ENCODE measurements at regions not wholly inside any gene's neighbourhood (a gene's known extent, or its start where the extent isn't known, plus 50 kb on each side); places are given as distances from the start of the nearest gene placed in this dataset.
A peak's percentile ranks its signal among the peaks of the same experiment; 100 is the strongest.
"Not testable (repeated sequence)": the region's sequence is repeated elsewhere in the genome, so short reads cannot be mapped to it uniquely, and the experiment has no call there.

GRCh38 chr7:65621580-65622201 is 248.0 kb downstream of the ZNF92 start:
- TF ChIP-seq CTCF (IDR thresholded peaks at IDR 0.05): peak in 3 of 5 experiments; percentile 44 to 55 (median 54)
- H3K4me1 ChIP-seq; H3K27ac ChIP-seq; H3K36me3 ChIP-seq; H3K4me3 ChIP-seq; intact Hi-C loops (cut with DNase I; ENCODE audit: low total_unique reads); in situ Hi-C loops (cut with MboI; ENCODE audit: low pct_ligation_motif_present in 1 of 4, low pct_unique_long_range_greater_than_20kb in 1 of 4, low sequenced_read_pairs in 3 of 4); H3K9me3 ChIP-seq: not testable (repeated sequence)
- peak; percentile 18 for DNase-seq
- WGBS, 2 donors (ENCODE audit: low coverage in 1 of 2): 11 to 12% methylated on average over 4 to 5 of the region's 6 CpGs
- peaks cover 31% of the 10 kb centered on the region for H3K27me3 ChIP-seq

DNA sequence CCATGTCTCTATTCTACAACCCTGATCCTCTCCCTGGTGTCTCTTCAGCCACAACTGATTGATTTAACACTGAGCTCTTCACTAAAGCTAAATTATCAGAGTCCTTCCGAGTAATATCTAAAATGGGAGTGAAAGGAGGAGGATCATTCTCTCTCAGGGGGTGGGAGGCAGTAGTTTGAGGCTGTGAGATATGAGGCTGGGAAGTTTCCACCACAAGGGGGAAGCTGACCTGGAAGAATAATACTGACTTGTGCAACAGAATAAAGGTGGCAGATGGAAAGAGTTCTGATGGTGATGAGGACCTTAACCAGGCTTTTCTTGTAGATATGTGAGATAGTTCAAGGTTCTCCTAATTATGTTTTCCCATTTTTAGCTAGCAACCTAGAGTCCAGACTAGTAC is 241.6 kb upstream of the VKORC1L1 start:
- H3K4me3 ChIP-seq; H3K9me3 ChIP-seq; DNase-seq; intact Hi-C loops (cut with DNase I; ENCODE audit: low total_unique reads); H3K27me3 ChIP-seq; H3K27ac ChIP-seq; in situ Hi-C loops (cut with MboI; ENCODE audit: low pct_ligation_motif_present in 1 of 4, low pct_unique_long_range_greater_than_20kb in 1 of 4, low sequenced_read_pairs in 3 of 4); H3K4me1 ChIP-seq; H3K36me3 ChIP-seq: not testable (repeated sequence)
- WGBS, 2 donors (ENCODE audit: low coverage in 1 of 2): no CpG with 5 or more reads among the region's 1 CpG

GRCh38 chr7:65633587-65634404 is 239.1 kb upstream of the VKORC1L1 start:
- DNase-seq; H3K4me3 ChIP-seq; H3K9me3 ChIP-seq; H3K27me3 ChIP-seq; H3K36me3 ChIP-seq; H3K27ac ChIP-seq; intact Hi-C loops (cut with DNase I; ENCODE audit: low total_unique reads); H3K4me1 ChIP-seq; in situ Hi-C loops (cut with MboI; ENCODE audit: low pct_ligation_motif_present in 1 of 4, low pct_unique_long_range_greater_than_20kb in 1 of 4, low sequenced_read_pairs in 3 of 4): not testable (repeated sequence)
- WGBS, 2 donors (ENCODE audit: low coverage in 1 of 2): no CpG with 5 or more reads among the region's 10 CpGs

GRCh38 chr7:65638918-65639317 is 234.0 kb upstream of the VKORC1L1 start:
- in situ Hi-C loops (cut with MboI; ENCODE audit: low pct_ligation_motif_present in 1 of 4, low pct_unique_long_range_greater_than_20kb in 1 of 4, low sequenced_read_pairs in 3 of 4); H3K4me3 ChIP-seq; H3K9me3 ChIP-seq; H3K4me1 ChIP-seq; DNase-seq; H3K27me3 ChIP-seq; intact Hi-C loops (cut with DNase I; ENCODE audit: low total_unique reads); H3K27ac ChIP-seq; H3K36me3 ChIP-seq: not testable (repeated sequence)
- WGBS, 2 donors (ENCODE audit: low coverage in 1 of 2): no CpG with 5 or more reads among the region's 1 CpG

- intact Hi-C loops (cut with DNase I; ENCODE audit: low total_unique reads); in situ Hi-C loops (cut with MboI; ENCODE audit: low pct_ligation_motif_present in 1 of 4, low pct_unique_long_range_greater_than_20kb in 1 of 4, low sequenced_read_pairs in 3 of 4); DNase-seq; H3K4me1 ChIP-seq; H3K9me3 ChIP-seq; H3K27me3 ChIP-seq; H3K4me3 ChIP-seq; H3K27ac ChIP-seq; H3K36me3 ChIP-seq: not testable (repeated sequence)
- no CpG with 5 or more reads among the region's 3 CpGs for WGBS, 2 donors (ENCODE audit: low coverage in 1 of 2)
Measured at GRCh38 chr7:65639717-65640116, 233.2 kb upstream of the VKORC1L1 start.

GRCh38 chr7:65643498-65643897 is 229.4 kb upstream of the VKORC1L1 start:
- H3K9me3 ChIP-seq; in situ Hi-C loops (cut with MboI; ENCODE audit: low pct_ligation_motif_present in 1 of 4, low pct_unique_long_range_greater_than_20kb in 1 of 4, low sequenced_read_pairs in 3 of 4); intact Hi-C loops (cut with DNase I; ENCODE audit: low total_unique reads); H3K4me1 ChIP-seq; H3K27me3 ChIP-seq; H3K36me3 ChIP-seq; DNase-seq; H3K27ac ChIP-seq; H3K4me3 ChIP-seq: not testable (repeated sequence)
- WGBS, 2 donors (ENCODE audit: low coverage in 1 of 2): no CpG with 5 or more reads among the region's 5 CpGs

- H3K36me3 ChIP-seq; in situ Hi-C loops (cut with MboI; ENCODE audit: low pct_ligation_motif_present in 1 of 4, low pct_unique_long_range_greater_than_20kb in 1 of 4, low sequenced_read_pairs in 3 of 4); intact Hi-C loops (cut with DNase I; ENCODE audit: low total_unique reads): not testable (repeated sequence)
Measured at GRCh38 chr7:65647153-65647964, 225.5 kb upstream of the VKORC1L1 start.

GRCh38 chr7:65651174-65651573 is 221.7 kb upstream of the VKORC1L1 start:
- 75% methylated on average over 2 of the region's 2 CpGs; no CpG with 5 or more reads in 1 of the 2 donors for WGBS, 2 donors (ENCODE audit: low coverage in 1 of 2)
- H3K4me3 ChIP-seq; DNase-seq; H3K27me3 ChIP-seq; H3K4me1 ChIP-seq; intact Hi-C loops (cut with DNase I; ENCODE audit: low total_unique reads); H3K27ac ChIP-seq; H3K36me3 ChIP-seq; H3K9me3 ChIP-seq; in situ Hi-C loops (cut with MboI; ENCODE audit: low pct_ligation_motif_present in 1 of 4, low pct_unique_long_range_greater_than_20kb in 1 of 4, low sequenced_read_pairs in 3 of 4): not testable (repeated sequence)

More at GRCh38 chr7:65647153-65647964, 225.5 kb upstream of the VKORC1L1 start:
- not testable (repeated sequence) for H3K4me3 ChIP-seq, H3K27me3 ChIP-seq, H3K27ac ChIP-seq, H3K9me3 ChIP-seq, DNase-seq, H3K4me1 ChIP-seq
- no CpG with 5 or more reads among the region's 78 CpGs for WGBS, 2 donors (ENCODE audit: low coverage in 1 of 2)

GRCh38 chr7:65651826-65652592 is 220.9 kb upstream of the VKORC1L1 start:
- intact Hi-C loops (cut with DNase I; ENCODE audit: low total_unique reads); H3K36me3 ChIP-seq; H3K4me3 ChIP-seq; H3K4me1 ChIP-seq; H3K27ac ChIP-seq; DNase-seq; H3K9me3 ChIP-seq; in situ Hi-C loops (cut with MboI; ENCODE audit: low pct_ligation_motif_present in 1 of 4, low pct_unique_long_range_greater_than_20kb in 1 of 4, low sequenced_read_pairs in 3 of 4); H3K27me3 ChIP-seq: not testable (repeated sequence)

Data from transverse colon (tissue), 4 donors.